Activated CD8-positive, alpha-beta memory T cell treated with anti-CD3 and anti-CD28 coated beads, Interleukin-2, amount 10 ng/mL, durations not matched to agents 7 days and 5 days (primary cell): ENCODE measurements at regions not wholly inside any gene's neighbourhood (a gene's known extent, or its start where the extent isn't known, plus 50 kb on each side); places are given as distances from the start of the nearest gene placed in this dataset.
"Not testable (repeated sequence)": the region's sequence is repeated elsewhere in the genome, so short reads cannot be mapped to it uniquely, and the experiment has no call there.

Experiments
- ATAC-seq: fragments of 150-1000 bp; cut with Tn5 transposase; one replicate; pipeline ENCODE4 v1.10.0; 2021; ENCODE audit warnings: moderate library complexity
- CTCF ChIA-PET: fragments of 350-600 bp; sonication (Branson Sonifier 250); formaldehyde crosslinking; loops from one replicate; lab custom pipeline; 2021; ENCODE audit warnings: antibody characterized with exemption; lab: Charles Lee
- DNase-seq: peaks from one replicate; pipeline ENCODE4 v3.0.0-alpha.2; 2020
- H3K27ac Mint-ChIP-seq: one replicate; pipeline ENCODE4 v1.8.0; 2021; ENCODE audit warnings: mild to moderate bottlenecking, mixed read lengths
- H3K27me3 Mint-ChIP-seq: one replicate; pipeline ENCODE4 v1.8.0; 2021; ENCODE audit warnings: mixed read lengths
- H3K36me3 Mint-ChIP-seq: one replicate; pipeline ENCODE4 v1.8.0; 2021; ENCODE audit warnings: mild to moderate bottlenecking, mixed read lengths
- H3K4me1 Mint-ChIP-seq: one replicate; pipeline ENCODE4 v1.8.0; 2021; ENCODE audit warnings: mixed read lengths
- H3K4me3 Mint-ChIP-seq: one replicate; pipeline ENCODE4 v1.8.0; 2021; ENCODE audit warnings: mild to moderate bottlenecking, moderate library complexity, mixed read lengths
- H3K9me3 Mint-ChIP-seq: one replicate; pipeline ENCODE4 v1.8.0; 2022; ENCODE audit warnings: low read depth, mixed read lengths

GRCh38 chr3:69613286-69613685, 126.0 kb upstream of the MITF start:
- H3K4me3 Mint-ChIP-seq, result no peak overlapping the region
- ATAC-seq (no peak), DNase-seq (no peak)
- CTCF ChIA-PET, result no interaction called here
- H3K27ac Mint-ChIP-seq, result no peak overlapping the region
- H3K4me1 Mint-ChIP-seq, result no peaks in the 10 kb centered on the region
- H3K36me3 Mint-ChIP-seq, result no peaks in the 10 kb centered on the region
- H3K9me3 Mint-ChIP-seq, result no peaks in the 10 kb centered on the region
- no peaks in the 10 kb centered on the region for H3K27me3 Mint-ChIP-seq

- Mint-ChIP-seq H3K27me3 (no peaks in the 10 kb centered on the region), H3K4me1 (no peaks in the 10 kb centered on the region), H3K36me3 (no peaks in the 10 kb centered on the region), H3K9me3 (no peaks in the 10 kb centered on the region), H3K27ac (no peak overlapping the region), H3K4me3 (no peak overlapping the region)
- CTCF ChIA-PET, result no interaction called here
- ATAC-seq (no peak), DNase-seq (no peak)
These were observed 126.5 kb upstream of the MITF start for GRCh38 chr3:69612791-69613190.

- H3K27ac Mint-ChIP-seq, H3K27me3 Mint-ChIP-seq, CTCF ChIA-PET, H3K4me3 Mint-ChIP-seq, H3K4me1 Mint-ChIP-seq, DNase-seq, ATAC-seq, H3K36me3 Mint-ChIP-seq, H3K9me3 Mint-ChIP-seq: not testable (repeated sequence)
These were observed 129.7 kb upstream of the MITF start for GRCh38 chr3:69609566-69609965.

GRCh38 chr3:69607466-69608305, 131.6 kb upstream of the MITF start:
- CTCF ChIA-PET, result no interaction called here
- Mint-ChIP-seq H3K27ac (no peak overlapping the region), H3K27me3 (no peaks in the 10 kb centered on the region), H3K9me3 (no peaks in the 10 kb centered on the region), H3K4me3 (no peak overlapping the region), H3K4me1 (no peaks in the 10 kb centered on the region), H3K36me3 (no peaks in the 10 kb centered on the region)
- DNase-seq (no peak), ATAC-seq (no peak)

GRCh38 chr3:69605867-69606266, 133.4 kb upstream of the MITF start:
- DNase-seq, result no peak
- no peak overlapping the region for H3K27ac Mint-ChIP-seq
- H3K36me3 Mint-ChIP-seq, result no peaks in the 10 kb centered on the region
- H3K4me3 Mint-ChIP-seq, result no peak overlapping the region
- no peaks in the 10 kb centered on the region for H3K27me3 Mint-ChIP-seq
- ATAC-seq, result no peak
- no peaks in the 10 kb centered on the region for H3K4me1 Mint-ChIP-seq
- CTCF ChIA-PET, result no interaction called here
- peaks cover under 1% of the 10 kb centered on the region for H3K9me3 Mint-ChIP-seq

DNA sequence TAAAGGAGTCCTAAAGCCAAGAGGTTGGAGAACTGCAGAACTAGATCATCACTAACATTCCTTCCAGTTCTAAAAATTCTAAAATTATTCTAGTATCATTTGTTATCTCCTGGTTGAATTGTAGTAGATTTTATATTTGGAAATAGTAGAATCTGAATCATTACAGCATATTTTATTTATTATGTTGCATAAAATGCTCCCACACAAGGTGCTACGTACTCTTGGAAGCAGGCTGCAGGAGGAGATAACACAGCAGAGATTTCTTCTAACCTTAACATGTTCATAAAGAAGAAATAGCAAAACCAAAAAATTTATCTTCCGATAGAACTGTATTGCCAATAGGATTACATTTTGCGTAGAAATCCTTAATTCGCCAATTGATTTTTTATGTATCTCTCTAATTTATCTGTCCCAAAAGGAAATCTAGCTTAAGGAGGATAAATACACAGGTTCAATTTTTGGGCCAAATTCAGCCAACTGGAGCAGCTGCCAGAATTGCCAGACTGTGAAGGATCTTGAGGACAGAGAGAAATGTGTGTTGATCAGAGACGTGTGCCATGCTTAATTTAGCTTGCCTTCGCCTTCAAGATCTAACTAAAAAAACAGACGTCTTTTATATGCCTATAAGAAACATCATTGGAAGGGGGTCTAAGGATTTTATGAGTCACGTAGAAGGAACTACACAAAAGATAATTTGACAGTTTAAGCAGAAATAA, 134.4 kb upstream of the MITF start:
- H3K9me3 Mint-ChIP-seq, result peaks cover 5% of the 10 kb centered on the region
- ATAC-seq (no peak), DNase-seq (no peak)
- H3K4me1 Mint-ChIP-seq, result no peaks in the 10 kb centered on the region
- no peak overlapping the region for H3K4me3 Mint-ChIP-seq
- no peaks in the 10 kb centered on the region for H3K27me3 Mint-ChIP-seq
- no peaks in the 10 kb centered on the region for H3K36me3 Mint-ChIP-seq
- H3K27ac Mint-ChIP-seq, result no peak overlapping the region
- CTCF ChIA-PET, result no interaction called here

- Mint-ChIP-seq H3K27me3 (no peaks in the 10 kb centered on the region), H3K9me3 (peaks cover 5% of the 10 kb centered on the region), H3K27ac (no peak overlapping the region), H3K4me3 (no peak overlapping the region), H3K4me1 (no peaks in the 10 kb centered on the region), H3K36me3 (no peaks in the 10 kb centered on the region)
- no peak for DNase-seq
- no peak for ATAC-seq
- CTCF ChIA-PET, result no interaction called here
These were observed 137.2 kb upstream of the MITF start for GRCh38 chr3:69602112-69602511.

- H3K4me3 Mint-ChIP-seq, result no peak overlapping the region
- H3K4me1 Mint-ChIP-seq, result no peaks in the 10 kb centered on the region
- CTCF ChIA-PET, result no interaction called here
These were observed 145.0 kb upstream of the MITF start for GRCh38 chr3:69594286-69594685.

DNA sequence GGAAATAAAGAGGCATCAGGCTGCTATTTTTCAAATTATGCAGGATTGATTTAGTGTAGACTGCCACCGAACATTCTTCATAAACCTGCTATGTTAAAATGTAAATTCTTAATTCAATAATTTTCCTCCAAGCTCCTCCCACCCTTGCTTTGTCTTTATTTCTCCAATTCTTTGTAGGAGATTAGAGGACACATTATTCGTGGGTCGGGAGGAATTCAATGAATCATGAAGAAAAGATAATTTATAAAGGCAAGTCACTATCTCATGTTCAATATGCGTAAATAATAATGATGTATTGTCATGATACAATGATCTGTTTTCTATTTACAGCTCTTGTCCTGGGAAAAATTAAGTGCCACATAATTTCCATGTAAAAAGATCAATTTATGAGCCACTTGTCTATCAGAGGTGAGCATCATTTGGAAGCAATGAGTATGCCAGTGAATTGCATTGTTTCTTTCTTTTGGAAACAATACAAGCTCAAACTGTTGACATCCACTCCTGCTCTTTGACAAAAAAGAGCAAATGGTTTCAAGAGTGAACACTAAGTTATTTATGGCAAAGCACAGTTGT, 148.0 kb upstream of the MITF start:
- H3K27ac Mint-ChIP-seq, result no peak overlapping the region
- H3K4me1 Mint-ChIP-seq, result no peaks in the 10 kb centered on the region
- CTCF ChIA-PET, result no interaction called here
- H3K4me3 Mint-ChIP-seq, result no peak overlapping the region
- H3K36me3 Mint-ChIP-seq, result peaks cover 2% of the 10 kb centered on the region
- ATAC-seq, result no peak
- peaks cover 11% of the 10 kb centered on the region for H3K9me3 Mint-ChIP-seq
- no peaks in the 10 kb centered on the region for H3K27me3 Mint-ChIP-seq
- DNase-seq, result no peak

More at GRCh38 chr3:69594286-69594685, 145.0 kb upstream of the MITF start:
- Mint-ChIP-seq H3K36me3 (no peaks in the 10 kb centered on the region), H3K27ac (no peak overlapping the region), H3K27me3 (no peaks in the 10 kb centered on the region), H3K9me3 (peaks cover 2% of the 10 kb centered on the region)
- DNase-seq (no peak), ATAC-seq (no peak)

DNA sequence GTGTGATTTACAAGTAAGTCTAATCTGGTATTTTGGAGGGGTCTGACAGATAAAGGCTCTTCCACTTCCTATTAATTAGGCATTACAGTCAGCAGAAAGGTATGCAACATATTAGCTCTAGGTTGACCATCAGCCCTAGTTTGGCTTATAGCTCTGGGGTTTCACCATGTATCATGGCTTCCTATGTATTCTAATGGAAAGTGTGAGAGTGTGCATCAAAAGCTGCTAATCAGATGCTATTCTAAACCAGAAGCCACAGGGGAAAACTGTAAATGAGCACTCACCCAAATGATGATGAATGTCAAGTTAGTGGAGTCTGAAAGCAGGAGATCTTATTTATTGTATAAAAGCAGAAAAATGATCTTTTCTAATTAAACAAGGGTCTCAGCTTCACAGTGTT, 149.2 kb upstream of the MITF start:
- no peak for ATAC-seq
- CTCF ChIA-PET, result no interaction called here

GRCh38 chr3:69588170-69588569, 151.1 kb upstream of the MITF start:
- Mint-ChIP-seq H3K27ac (no peak overlapping the region), H3K9me3 (peaks cover 11% of the 10 kb centered on the region), H3K4me3 (no peak overlapping the region), H3K27me3 (no peaks in the 10 kb centered on the region), H3K36me3 (peaks cover 2% of the 10 kb centered on the region), H3K4me1 (no peaks in the 10 kb centered on the region)
- CTCF ChIA-PET, result no interaction called here
- DNase-seq (no peak), ATAC-seq (no peak)

More for the DNA sequence above, 149.2 kb upstream of the MITF start:
- Mint-ChIP-seq H3K27ac (no peak overlapping the region), H3K9me3 (peaks cover 11% of the 10 kb centered on the region), H3K4me3 (no peak overlapping the region), H3K27me3 (no peaks in the 10 kb centered on the region), H3K36me3 (peaks cover 2% of the 10 kb centered on the region), H3K4me1 (no peaks in the 10 kb centered on the region)
- no peak for DNase-seq

DNA sequence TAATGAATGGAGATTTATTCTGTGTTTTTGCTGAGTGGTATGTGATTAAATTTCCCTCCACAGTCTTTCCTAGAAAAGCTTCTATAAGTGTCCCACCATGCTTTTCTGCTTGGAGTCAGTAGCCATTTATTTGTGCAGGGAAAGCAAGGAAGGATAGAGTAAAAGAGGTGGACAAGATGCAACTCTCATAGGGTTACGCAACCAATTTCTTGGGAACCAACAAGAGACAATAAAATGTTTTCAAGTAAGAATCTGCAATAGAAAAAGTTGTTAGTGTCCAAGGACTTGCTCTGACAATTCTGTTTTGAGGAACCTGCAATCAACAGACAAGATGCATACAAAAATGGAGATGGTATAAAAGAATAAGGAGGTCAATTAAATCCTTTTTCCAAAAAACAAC, 153.8 kb upstream of the MITF start:
- peaks cover 2% of the 10 kb centered on the region for H3K36me3 Mint-ChIP-seq
- no peak overlapping the region for H3K4me3 Mint-ChIP-seq
- no peak overlapping the region for H3K27ac Mint-ChIP-seq
- H3K27me3 Mint-ChIP-seq, result no peaks in the 10 kb centered on the region
- no peaks in the 10 kb centered on the region for H3K4me1 Mint-ChIP-seq
- ATAC-seq (no peak), DNase-seq (no peak)
- H3K9me3 Mint-ChIP-seq, result peaks cover 9% of the 10 kb centered on the region
- CTCF ChIA-PET, result no interaction called here

- Mint-ChIP-seq H3K27me3 (no peaks in the 10 kb centered on the region), H3K36me3 (no peaks in the 10 kb centered on the region), H3K4me1 (no peaks in the 10 kb centered on the region), H3K9me3 (peaks cover 4% of the 10 kb centered on the region), H3K27ac (no peak overlapping the region), H3K4me3 (no peak overlapping the region)
- no peak for DNase-seq
- CTCF ChIA-PET, result no interaction called here
- ATAC-seq, result no peak
These were observed 157.2 kb upstream of the MITF start for GRCh38 chr3:69582044-69582443.
